K562 (cell line): ENCODE measurements at regions not wholly inside any gene's neighbourhood (a gene's known extent, or its start where the extent isn't known, plus 50 kb on each side); places are given as distances from the start of the nearest gene placed in this dataset.
A peak's percentile ranks its signal among the peaks of the same experiment; 100 is the strongest.

ENCODE experiments used
- ATAC-seq: fragments of 200-7000 bp; cut with Tn5 transposase; 3 replicates; pipeline ENCODE4 v1.9.1; 2020; ENCODE audit warnings: moderate library complexity
- BruUV-seq: library from RNA; stranded (reverse); fragments of 400-500 nt; replicated peaks from 2 replicates; lab custom pipeline; 2021; lab: Mats Ljungman, UMichigan
- CTCF ChIA-PET: fragments of 300-600 bp; formaldehyde crosslinking; extraction: SDS; loops from one replicate; lab custom pipeline; 2021; ENCODE audit warnings: low intra/inter-chr PET ratio; lab: Yijun Ruan, JAX
- POLR2A ChIA-PET: fragments of 300-600, 350-650 bp; sonication (Branson Sonifier 250); formaldehyde crosslinking; extraction: SDS; loops from one replicate; lab custom pipeline; 2021; ENCODE audit warnings: antibody characterized with exemption, inconsistent platforms; lab: Yijun Ruan, JAX
- DNase-seq, 4 experiments: peaks; one replicate each; pipeline versions ENCODE4 v3.0.0 to v3.0.0-alpha.2; 2011 to 2018; ENCODE audit warnings: low spot score in 3 of 4, mixed read lengths in 3 of 4; ENCODE audit errors: extremely low read depth in 1 of 4
- FAIRE-seq: peaks from 2 replicates; lab custom pipeline; 2011; peaks lifted over from hg19 to GRCh38; lab: Jason Lieb, UNC
- H2AFZ ChIP-seq: 2 replicates; pipeline ENCODE4 v1.6.0; 2011; ENCODE audit warnings: low read depth, low read length, control low read depth, inconsistent platforms
- H3K27ac ChIP-seq: fragments of 200-600 bp; 3 replicates; pipeline ENCODE4 v1.8.0; 2011; ENCODE audit warnings: low read depth, mild to moderate bottlenecking, control low read depth, inconsistent platforms, low read length, moderate library complexity, mixed read lengths; ENCODE audit errors: extremely low read depth
- H3K27me3 ChIP-seq, 2 experiments: fragments of 300-600 bp in 1 of 2; 2 replicates in 1 of 2; 3 replicates in 1 of 2; pipeline versions ENCODE4 v1.6.0 to v1.8.0; 2011; ENCODE audit warnings: inconsistent platforms in 2 of 2, low read length in 2 of 2, mild to moderate bottlenecking in 1 of 2, mixed read lengths in 1 of 2, moderate library complexity in 1 of 2; ENCODE audit not compliant: control insufficient read depth in 2 of 2, insufficient read depth in 2 of 2
- H3K36me3 ChIP-seq: fragments of 300-600 bp; 3 replicates; pipeline ENCODE4 v1.8.0; 2011; ENCODE audit warnings: mild to moderate bottlenecking, low read length, inconsistent platforms; ENCODE audit not compliant: control insufficient read depth, insufficient read depth
- H3K4me1 ChIP-seq, 2 experiments: fragments of 200-600 bp in 1 of 2; replicated peaks in 1 of 2; 2 replicates in 1 of 2; 3 replicates in 1 of 2; pipeline versions ENCODE4 v1.5.1 to v1.8.0; 2011; ENCODE audit warnings: inconsistent platforms in 2 of 2, low read length in 2 of 2, mild to moderate bottlenecking in 1 of 2, mixed read lengths in 1 of 2, moderate library complexity in 1 of 2; ENCODE audit not compliant: control insufficient read depth in 2 of 2, insufficient read depth in 2 of 2
- H3K4me2 ChIP-seq: 2 replicates; pipeline ENCODE4 v1.6.1; 2011; ENCODE audit warnings: low read length, control low read depth, inconsistent platforms, mixed read lengths; ENCODE audit not compliant: insufficient read depth
- H3K4me3 ChIP-seq: fragments of 200-600 bp; sonication (generic), shearing (Covaris generic); 2 replicates; pipeline ENCODE4 v1.5.1; 2016; ENCODE audit warnings: control low read depth, inconsistent platforms
- H3K79me2 ChIP-seq: fragments of 200-600 bp; 3 replicates; pipeline ENCODE4 v1.8.0; 2011; ENCODE audit warnings: low read length, inconsistent platforms; ENCODE audit not compliant: control insufficient read depth, insufficient read depth
- H3K9ac ChIP-seq, 2 experiments: 2 replicates each; pipeline versions ENCODE4 v1.6.0 to v1.6.1; 2011; ENCODE audit warnings: low read depth in 2 of 2, low read length in 2 of 2, control low read depth in 1 of 2, inconsistent platforms in 1 of 2, mild to moderate bottlenecking in 1 of 2, mixed read lengths in 1 of 2; ENCODE audit not compliant: insufficient read depth in 1 of 2
- H3K9me1 ChIP-seq: one replicate; pipeline ENCODE4 v1.6.0; 2011; ENCODE audit warnings: inconsistent platforms, mild to moderate bottlenecking, low read length, moderate library complexity; ENCODE audit not compliant: control insufficient read depth, insufficient read depth
- H3K9me3 ChIP-seq: replicated peaks from 2 replicates; pipeline ENCODE4 v1.5.1; 2011; ENCODE audit warnings: low read depth, low read length, inconsistent platforms; ENCODE audit not compliant: control insufficient read depth, insufficient read depth
- H4K20me1 ChIP-seq: replicated peaks from 2 replicates; pipeline ENCODE4 v1.6.1; 2011; ENCODE audit warnings: low read length, inconsistent platforms, mixed read lengths; ENCODE audit not compliant: control insufficient read depth, insufficient read depth
- CBX3 ChIP-seq, 2 experiments: IDR thresholded peaks; 1 replicate in 1 of 2; 2 replicates in 1 of 2; pipeline ENCODE4 v1.6.1; 2012; ENCODE audit warnings: inconsistent platforms in 2 of 2, low read length in 2 of 2, borderline replicate concordance in 1 of 2, control low read depth in 1 of 2
- GTF2E2 ChIP-seq: fragments of 200-800 bp; sonication (Bioruptor generic); IDR thresholded peaks from 2 replicates; pipeline ENCODE4 v1.6.1; 2016; ENCODE audit warnings: missing genetic modification characterization, missing compliant biosample characterization
- JUND ChIP-seq, 2 experiments: IDR thresholded peaks; 2 replicates in 1 of 2; 3 replicates in 1 of 2; pipeline ENCODE4 v1.6.1; 2011; ENCODE audit warnings: borderline replicate concordance in 2 of 2, low read depth in 2 of 2, low read length in 2 of 2, improper control_type of control experiment in 1 of 2, missing biosample characterization in 1 of 2, missing genetic modification characterization in 1 of 2, missing genetic modification reagents in 1 of 2
- KLF6 ChIP-seq: fragments of 250-450 bp; sonication (Bioruptor Pico); IDR thresholded peaks from 2 replicates; pipeline ENCODE4 v1.4.0; 2020; ENCODE audit warnings: mild to moderate bottlenecking, moderate library complexity, borderline replicate concordance
- RAD21 ChIP-seq, 2 experiments: fragments of 250-450 bp in 1 of 2; fragments of 450-650 bp in 1 of 2; sonication (Bioruptor Pico) in 1 of 2; formaldehyde crosslinking in 1 of 2; IDR thresholded peaks in 1 of 2; conservative IDR thresholded peaks in 1 of 2; 2 replicates each; pipeline versions ENCODE4 v1.4.0 to v1.8.0; 2020 to 2022; ENCODE audit warnings: mild to moderate bottlenecking in 2 of 2, moderate library complexity in 1 of 2
- THRA ChIP-seq: fragments of 450-650 bp; IDR thresholded peaks from 2 replicates; pipeline ENCODE4 v1.6.1; 2017; ENCODE audit warnings: mild to moderate bottlenecking, moderate library complexity
- ZBTB40 ChIP-seq, 2 experiments: fragments of 450-650 bp in 1 of 2; sonication (generic) in 1 of 2; formaldehyde crosslinking in 1 of 2; IDR thresholded peaks; 2 replicates each; pipeline versions ENCODE4 v1.7.1 to v1.9.0; 2016 to 2022; ENCODE audit warnings: inconsistent platforms in 1 of 2, mild to moderate bottlenecking in 1 of 2, missing genetic modification reagents in 1 of 2
- ZNF197 ChIP-seq: fragments of 200-800 bp; sonication (Bioruptor generic); IDR thresholded peaks from 2 replicates; pipeline ENCODE4 v1.6.1; 2016; ENCODE audit warnings: low read depth, missing genetic modification characterization, missing compliant biosample characterization
- ZNF24 ChIP-seq: fragments of 450-650 bp; IDR thresholded peaks from 2 replicates; pipeline ENCODE4 v1.6.1; 2016
- ZNF830 ChIP-seq: fragments of 250-450 bp; sonication (Bioruptor Pico); IDR thresholded peaks from 2 replicates; pipeline ENCODE4 v1.5.0; 2021; ENCODE audit warnings: mild to moderate bottlenecking
- WGBS: fragments of 100-300 bp; shearing (Covaris generic); methylation state at CpG from one replicate; pipeline ENCODE4 v1.1.6; 2016; ENCODE audit warnings: low coverage, mixed read lengths; ENCODE audit not compliant: insufficient coverage; ENCODE audit errors: missing lambda C conversion rate; 5-methylcytosine and 5-hydroxymethylcytosine counted together
- in situ Hi-C: fragments of 300-500 bp; cut with MboI; formaldehyde crosslinking; loops from 4 replicates; pipeline ENCODE4 v1.15.0; 2018; ENCODE audit warnings: inconsistent platforms, mixed read lengths
- intact Hi-C: fragments of 100-400 bp; cut with micrococcal nuclease; formaldehyde crosslinking; loops from 2 replicates; pipeline ENCODE4 v1.14.2; 2022

GRCh38 chr13:28555096-28555495, 60.2 kb upstream of the FLT1 start:
- no peak overlapping the region for H3K27ac ChIP-seq
- ATAC-seq (no peak), FAIRE-seq (no peak), DNase-seq (no peak)
- H3K4me3 ChIP-seq, result no peak overlapping the region
- BruUV-seq, result no TSS peak
- no peaks in the 10 kb centered on the region for H3K27me3 ChIP-seq
- POLR2A ChIA-PET, result no interaction called here
- CTCF ChIA-PET, result no interaction called here
- peaks cover 0 to 6% of the 10 kb centered on the region in 2 experiments; a peak in 3 of 5 replicates for H3K4me1 ChIP-seq
- no peaks in the 10 kb centered on the region for H3K36me3 ChIP-seq
- 47% methylated on average over 7 of the region's 7 CpGs for WGBS
- H3K9ac ChIP-seq, result no peak overlapping the region
- 0 out of 2 replicates have a peak overlapping the region, but pooled peaks have one; percentile 24 for H2AFZ ChIP-seq
- no peaks in the 10 kb centered on the region for H3K79me2 ChIP-seq
- H4K20me1 ChIP-seq, result no peaks in the 10 kb centered on the region
- no peak overlapping the region for H3K4me2 ChIP-seq
- in situ Hi-C loops, result no loop called here
- intact Hi-C loops, result no loop called here
- H3K9me1 ChIP-seq, result no peaks in the 10 kb centered on the region
- H3K9me3 ChIP-seq, result no peaks in the 10 kb centered on the region
- TF ChIP-seq JUND (IDR thresholded peaks at IDR 0.05; ENCODE audit: borderline replicate concordance, low read depth, low read length) (no peak), JUND (tag; IDR thresholded peaks at IDR 0.05; ENCODE audit: borderline replicate concordance, low read depth, low read length) (no peak), ZNF830 (no peak), ZBTB40 (IDR thresholded peaks at IDR 0.05) (no peak), ZBTB40 (CRISPR knock-in tag; IDR thresholded peaks at IDR 0.05) (no peak), THRA (no peak), KLF6 (CRISPR knock-in tag) (no peak), RAD21 (CRISPR knock-in tag; conservative IDR thresholded peaks at IDR 0.05 in 1 of 2, IDR thresholded peaks at IDR 0.05 in 1 of 2) (no peak), ZNF24 (no peak), ZNF197 (no peak), CBX3 (IDR thresholded peaks at IDR 0.05; ENCODE audit: borderline replicate concordance in 1 of 2, low read length in 2 of 2) (no peak), GTF2E2 (tag) (no peak)
